Suprapubic skin (tissue), 4 donors: ENCODE measurements at regions not wholly inside any gene's neighbourhood (a gene's known extent, or its start where the extent isn't known, plus 50 kb on each side); places are given as distances from the start of the nearest gene placed in this dataset.

Source experiments
- DNase-seq, 2 donors: peaks; one replicate each; pipeline ENCODE4 v3.0.0-alpha.2; 2019; ENCODE audit warnings: low spot score in 2 of 2
- H3K27ac ChIP-seq: fragments of 200-600 bp; sonication (generic); one replicate; pipeline ENCODE4 v1.5.1; 2019
- H3K27me3 ChIP-seq: fragments of 200-600 bp; sonication (generic); one replicate; pipeline ENCODE4 v1.5.1; 2019
- H3K36me3 ChIP-seq: fragments of 200-600 bp; sonication (generic); one replicate; pipeline ENCODE4 v1.5.1; 2019
- H3K4me1 ChIP-seq: fragments of 200-600 bp; sonication (generic); one replicate; pipeline ENCODE4 v1.5.1; 2019
- H3K4me3 ChIP-seq: fragments of 200-600 bp; sonication (generic); one replicate; pipeline ENCODE4 v1.5.1; 2019; ENCODE audit warnings: mild to moderate bottlenecking
- H3K9me3 ChIP-seq: fragments of 200-600 bp; sonication (generic); one replicate; pipeline ENCODE4 v1.5.1; 2019
- EP300 ChIP-seq: sonication (generic); formaldehyde crosslinking; IDR thresholded peaks from one replicate; pipeline ENCODE4 v1.6.1; 2017; ENCODE audit warnings: antibody characterized with exemption
- POLR2A ChIP-seq, 2 donors: fragments of 450-650 bp; IDR thresholded peaks; one replicate each; pipeline ENCODE4 v1.6.1; 2017; ENCODE audit warnings: antibody characterized with exemption in 2 of 2, mild to moderate bottlenecking in 2 of 2, moderate library complexity in 2 of 2
- POLR2AphosphoS5 ChIP-seq, 3 donors: sonication (generic); formaldehyde crosslinking; IDR thresholded peaks; one replicate each; pipeline ENCODE4 v1.6.1; 2017; ENCODE audit warnings: antibody characterized with exemption in 3 of 3
- WGBS: methylation state at CpG from one replicate; pipeline ENCODE4 v1.1.5; 2018; 5-methylcytosine and 5-hydroxymethylcytosine counted together
- TF ChIP-seq, protein P1 (sequence below), 2 donors: fragments of 200-600 bp in 1 of 2; fragments of 450-650 bp in 1 of 2; sonication (generic) in 1 of 2; IDR thresholded peaks; one replicate each; pipeline ENCODE4 v1.5.1; 2016 to 2019; ENCODE audit warnings: antibody characterized with exemption in 2 of 2, mild to moderate bottlenecking in 1 of 2, moderate library complexity in 1 of 2

DNA sequence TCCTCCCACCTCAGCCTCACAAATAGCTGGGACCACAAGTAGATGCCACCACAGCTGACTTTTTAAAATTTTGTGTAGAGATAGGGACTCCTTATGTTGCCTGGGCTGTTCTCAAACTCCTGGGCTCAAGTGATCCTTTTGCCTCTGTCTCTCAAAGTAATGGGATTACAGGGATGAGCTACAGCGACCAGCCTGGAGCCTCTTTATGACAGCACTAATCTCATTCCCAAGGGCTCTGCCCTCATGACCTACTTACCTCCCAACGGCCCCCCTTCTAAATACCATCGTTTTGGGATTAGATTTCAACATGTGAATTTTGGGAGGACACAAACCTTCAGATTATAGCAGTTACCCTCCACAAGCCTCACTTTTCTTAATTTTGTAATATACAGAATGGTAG lies 150.6 kb upstream of the FUT8 start:
- DNase-seq = peak in 1 of 2 donors; percentile 7
- no peak overlapping the region for H3K27ac ChIP-seq
- no peaks in the 10 kb centered on the region for H3K36me3 ChIP-seq
- no peaks in the 10 kb centered on the region for H3K4me1 ChIP-seq
- 64% methylated on average over 3 of the region's 3 CpGs for WGBS
- no peaks in the 10 kb centered on the region for H3K27me3 ChIP-seq
- no peaks in the 10 kb centered on the region for H3K9me3 ChIP-seq
- H3K4me3 ChIP-seq = no peak overlapping the region
- TF ChIP-seq EP300 (no peak), POLR2A (IDR thresholded peaks at IDR 0.05) (no peak)

DNA sequence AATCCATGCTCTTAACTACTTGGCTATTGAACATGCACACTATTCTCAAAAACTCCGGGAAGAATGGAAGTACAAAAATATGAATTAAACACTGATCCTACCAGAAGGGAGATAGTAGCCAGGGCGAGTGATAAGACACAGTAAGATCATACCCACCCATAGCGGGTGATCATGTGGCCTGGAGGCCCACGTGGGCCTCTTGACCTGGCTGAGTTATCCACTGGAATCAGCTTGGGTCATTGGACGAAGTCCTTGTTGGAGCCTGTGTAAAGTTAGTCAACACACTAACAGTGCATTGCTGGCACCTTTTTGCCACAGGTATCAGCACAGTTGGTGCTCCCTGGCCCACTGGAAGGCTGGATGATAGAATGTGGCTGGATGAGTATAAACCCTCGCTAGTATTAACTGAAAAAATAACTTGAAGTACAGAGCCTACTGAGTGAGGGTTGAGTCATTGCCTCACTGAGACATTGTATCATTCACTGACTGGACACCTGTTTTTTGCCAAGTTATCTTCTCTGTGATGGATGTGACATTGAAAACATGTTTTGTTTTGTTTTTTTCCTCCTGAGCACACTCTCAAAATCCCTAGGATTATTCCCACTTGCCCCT lies 149.2 kb upstream of the FUT8 start:
- Histone ChIP-seq H3K27me3 (no peaks in the 10 kb centered on the region), H3K4me1 (peaks cover 6% of the 10 kb centered on the region), H3K27ac (no peak overlapping the region), H3K9me3 (no peaks in the 10 kb centered on the region), H3K36me3 (no peaks in the 10 kb centered on the region), H3K4me3 (no peak overlapping the region)
- TF ChIP-seq EP300 (no peak), POLR2AphosphoS5 (IDR thresholded peaks at IDR 0.05) (no peak), POLR2A (IDR thresholded peaks at IDR 0.05) (no peak)
- TF ChIP-seq, protein P1, sequence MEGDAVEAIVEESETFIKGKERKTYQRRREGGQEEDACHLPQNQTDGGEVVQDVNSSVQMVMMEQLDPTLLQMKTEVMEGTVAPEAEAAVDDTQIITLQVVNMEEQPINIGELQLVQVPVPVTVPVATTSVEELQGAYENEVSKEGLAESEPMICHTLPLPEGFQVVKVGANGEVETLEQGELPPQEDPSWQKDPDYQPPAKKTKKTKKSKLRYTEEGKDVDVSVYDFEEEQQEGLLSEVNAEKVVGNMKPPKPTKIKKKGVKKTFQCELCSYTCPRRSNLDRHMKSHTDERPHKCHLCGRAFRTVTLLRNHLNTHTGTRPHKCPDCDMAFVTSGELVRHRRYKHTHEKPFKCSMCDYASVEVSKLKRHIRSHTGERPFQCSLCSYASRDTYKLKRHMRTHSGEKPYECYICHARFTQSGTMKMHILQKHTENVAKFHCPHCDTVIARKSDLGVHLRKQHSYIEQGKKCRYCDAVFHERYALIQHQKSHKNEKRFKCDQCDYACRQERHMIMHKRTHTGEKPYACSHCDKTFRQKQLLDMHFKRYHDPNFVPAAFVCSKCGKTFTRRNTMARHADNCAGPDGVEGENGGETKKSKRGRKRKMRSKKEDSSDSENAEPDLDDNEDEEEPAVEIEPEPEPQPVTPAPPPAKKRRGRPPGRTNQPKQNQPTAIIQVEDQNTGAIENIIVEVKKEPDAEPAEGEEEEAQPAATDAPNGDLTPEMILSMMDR (IDR thresholded peaks at IDR 0.05) = no peak
- DNase-seq = peak in 1 of 2 donors; percentile 18
- WGBS = 85% methylated on average over 6 of the region's 6 CpGs

DNA sequence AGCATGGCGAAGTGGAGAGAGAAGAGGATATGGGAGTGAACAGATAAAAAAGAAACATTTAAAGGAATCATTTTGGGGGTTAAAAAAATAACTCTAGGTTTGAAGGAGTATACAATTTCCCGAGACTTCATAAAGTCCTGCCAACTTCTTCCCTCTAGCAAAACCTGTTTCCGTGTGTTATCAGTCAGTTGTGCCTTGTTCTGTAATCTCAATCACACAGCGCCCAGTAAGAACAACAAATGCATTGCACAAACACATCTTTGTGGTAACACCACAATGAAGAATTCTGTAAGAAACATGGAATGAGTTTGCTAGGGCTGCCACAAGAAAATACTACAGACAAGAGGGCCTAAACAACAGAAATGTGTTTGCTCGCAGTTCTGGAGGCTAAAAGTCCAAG lies 144.7 kb upstream of the FUT8 start:
- H3K36me3 ChIP-seq = no peaks in the 10 kb centered on the region
- H3K27ac ChIP-seq = no peak overlapping the region
- no peak for DNase-seq
- H3K4me1 ChIP-seq = peaks cover 6% of the 10 kb centered on the region
- no peaks in the 10 kb centered on the region for H3K27me3 ChIP-seq
- H3K9me3 ChIP-seq = no peaks in the 10 kb centered on the region
- no peak for TF ChIP-seq POLR2A (IDR thresholded peaks at IDR 0.05)
- TF ChIP-seq EP300 = no peak
- TF ChIP-seq POLR2AphosphoS5 (IDR thresholded peaks at IDR 0.05) = no peak
- TF ChIP-seq, protein P1 (IDR thresholded peaks at IDR 0.05) = no peak
- H3K4me3 ChIP-seq = no peak overlapping the region
- WGBS = 79% methylated on average over 5 of the region's 5 CpGs

DNA sequence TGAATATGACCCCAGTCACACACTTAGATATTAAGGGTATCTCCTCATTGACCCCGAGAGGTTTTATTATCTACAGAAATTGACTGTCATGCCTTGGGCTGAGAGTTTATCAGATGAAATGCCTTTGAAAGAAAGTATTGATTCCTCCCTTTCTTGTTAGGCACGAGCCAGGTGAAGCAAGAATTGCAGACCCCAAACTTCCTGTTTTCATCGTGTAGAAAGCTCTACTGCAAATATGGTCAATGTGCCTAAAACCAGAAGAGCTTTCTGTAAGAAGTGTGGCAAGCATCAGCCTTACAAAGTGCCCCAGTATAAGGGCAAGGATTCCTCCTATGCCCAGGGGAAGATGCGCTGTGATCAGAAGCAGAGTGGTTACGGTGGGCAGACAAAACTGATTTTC lies 143.9 kb upstream of the FUT8 start:
- H3K27me3 ChIP-seq = no peaks in the 10 kb centered on the region
- TF ChIP-seq, protein P1 (IDR thresholded peaks at IDR 0.05) = no peak
- TF ChIP-seq EP300 = no peak
- no peak for TF ChIP-seq POLR2A (IDR thresholded peaks at IDR 0.05)
- TF ChIP-seq POLR2AphosphoS5 (IDR thresholded peaks at IDR 0.05) = no peak
- no peaks in the 10 kb centered on the region for H3K36me3 ChIP-seq
- no peaks in the 10 kb centered on the region for H3K9me3 ChIP-seq
- no peak for DNase-seq
- peaks cover 6% of the 10 kb centered on the region for H3K4me1 ChIP-seq
- H3K4me3 ChIP-seq = no peak overlapping the region
- no peak overlapping the region for H3K27ac ChIP-seq
- 93% methylated on average over 5 of the region's 5 CpGs for WGBS

DNA sequence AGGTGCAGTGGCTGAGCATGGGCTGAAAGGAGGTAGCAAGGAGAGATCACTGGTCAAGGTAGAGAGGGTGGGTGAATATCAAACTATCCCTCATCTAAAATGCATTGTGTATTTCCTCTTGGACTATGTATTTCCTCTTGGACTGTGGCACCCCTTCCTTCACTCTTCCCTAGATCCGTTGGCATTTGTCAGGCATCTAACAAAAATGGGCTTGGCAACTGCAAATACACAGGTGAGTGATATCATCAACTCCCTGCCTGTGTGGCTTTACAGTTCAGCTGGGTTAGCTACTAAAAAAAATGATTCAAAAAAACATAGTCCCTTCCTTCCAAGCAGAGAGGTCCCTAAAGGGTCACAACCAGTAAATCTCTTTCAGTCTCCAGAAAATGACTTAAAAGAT lies 142.8 kb upstream of the FUT8 start:
- WGBS = 65% methylated on average over 1 of the region's 1 CpG
- Histone ChIP-seq H3K36me3 (no peaks in the 10 kb centered on the region), H3K9me3 (no peaks in the 10 kb centered on the region), H3K4me1 (peaks cover 6% of the 10 kb centered on the region), H3K27me3 (no peaks in the 10 kb centered on the region), H3K27ac (no peak overlapping the region), H3K4me3 (no peak overlapping the region)
- TF ChIP-seq EP300 (no peak), POLR2AphosphoS5 (IDR thresholded peaks at IDR 0.05) (no peak), POLR2A (IDR thresholded peaks at IDR 0.05) (no peak)
- TF ChIP-seq, protein P1 (IDR thresholded peaks at IDR 0.05) = no peak
- DNase-seq = no peak

DNA sequence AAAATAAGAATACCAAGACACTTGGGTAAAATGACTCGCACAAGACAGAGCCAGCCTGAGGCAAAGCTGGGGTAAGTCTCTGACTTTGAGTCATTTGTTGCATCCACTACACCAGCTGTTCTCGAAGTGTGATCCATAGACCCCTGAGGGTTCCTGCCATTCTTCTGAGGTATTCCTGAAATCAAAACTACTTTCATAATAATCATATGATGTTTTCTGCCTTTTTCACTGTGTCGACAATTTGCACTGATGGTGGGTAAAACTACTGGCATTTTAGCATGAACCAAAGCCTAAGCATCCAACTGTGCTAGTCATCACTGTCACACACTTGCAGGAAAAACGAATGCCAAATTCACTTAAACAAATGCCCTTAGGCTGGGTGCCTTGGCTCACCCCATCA lies 135.5 kb upstream of the FUT8 start:
- Histone ChIP-seq H3K9me3 (no peaks in the 10 kb centered on the region), H3K4me1 (peaks cover 3% of the 10 kb centered on the region), H3K4me3 (no peak overlapping the region), H3K36me3 (no peaks in the 10 kb centered on the region), H3K27ac (no peak overlapping the region), H3K27me3 (no peaks in the 10 kb centered on the region)
- no peak for DNase-seq
- 66% methylated on average over 4 of the region's 4 CpGs for WGBS
- no peak for TF ChIP-seq POLR2A (IDR thresholded peaks at IDR 0.05)
